ENCODE measurements at regions not wholly inside any gene's neighbourhood (a gene's known extent, or its start where the extent isn't known, plus 50 kb on each side); places are given as distances from the start of the nearest gene placed in this dataset.

DNA sequence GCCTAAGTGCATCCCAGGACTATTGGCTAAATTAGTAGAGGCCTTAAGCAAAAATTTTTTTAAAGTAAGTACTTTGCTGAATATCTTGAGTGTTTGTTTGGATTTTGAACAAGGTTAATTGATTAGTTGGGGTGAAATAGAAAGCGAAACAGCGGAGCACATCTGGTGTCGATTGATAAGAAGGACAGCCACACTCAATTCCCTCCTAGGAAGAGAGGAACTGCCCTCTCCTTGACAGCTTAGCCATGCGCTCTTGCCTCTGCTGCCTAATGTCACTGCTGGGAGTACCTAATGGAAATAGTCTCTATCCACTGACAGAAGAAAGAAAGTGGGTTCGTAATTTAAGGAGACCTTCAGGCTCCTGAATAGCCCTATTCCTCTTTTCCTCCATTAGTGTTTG lies 943.6 kb downstream of the DIPK2A start:
- intact Hi-C loops (cut with DNase I), result no loop called here
- DNase-seq (ENCODE audit: extremely low spot score in 2 of 2), result no peak
- H3K27me3 ChIP-seq, result no peaks in the 10 kb centered on the region
- H3K4me1 ChIP-seq, result no peaks in the 10 kb centered on the region
- H3K27ac ChIP-seq, result no peak overlapping the region
- no peak for TF ChIP-seq POLR2A (IDR thresholded peaks at IDR 0.05)
- no peak for TF ChIP-seq POLR2AphosphoS5 (IDR thresholded peaks at IDR 0.05; ENCODE audit: insufficient read depth in 1 of 2, low read depth in 1 of 2)
- TF ChIP-seq, protein P1, sequence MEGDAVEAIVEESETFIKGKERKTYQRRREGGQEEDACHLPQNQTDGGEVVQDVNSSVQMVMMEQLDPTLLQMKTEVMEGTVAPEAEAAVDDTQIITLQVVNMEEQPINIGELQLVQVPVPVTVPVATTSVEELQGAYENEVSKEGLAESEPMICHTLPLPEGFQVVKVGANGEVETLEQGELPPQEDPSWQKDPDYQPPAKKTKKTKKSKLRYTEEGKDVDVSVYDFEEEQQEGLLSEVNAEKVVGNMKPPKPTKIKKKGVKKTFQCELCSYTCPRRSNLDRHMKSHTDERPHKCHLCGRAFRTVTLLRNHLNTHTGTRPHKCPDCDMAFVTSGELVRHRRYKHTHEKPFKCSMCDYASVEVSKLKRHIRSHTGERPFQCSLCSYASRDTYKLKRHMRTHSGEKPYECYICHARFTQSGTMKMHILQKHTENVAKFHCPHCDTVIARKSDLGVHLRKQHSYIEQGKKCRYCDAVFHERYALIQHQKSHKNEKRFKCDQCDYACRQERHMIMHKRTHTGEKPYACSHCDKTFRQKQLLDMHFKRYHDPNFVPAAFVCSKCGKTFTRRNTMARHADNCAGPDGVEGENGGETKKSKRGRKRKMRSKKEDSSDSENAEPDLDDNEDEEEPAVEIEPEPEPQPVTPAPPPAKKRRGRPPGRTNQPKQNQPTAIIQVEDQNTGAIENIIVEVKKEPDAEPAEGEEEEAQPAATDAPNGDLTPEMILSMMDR (IDR thresholded peaks at IDR 0.05), result no peak
- no peaks in the 10 kb centered on the region for H3K36me3 ChIP-seq
- no peak overlapping the region for H3K4me3 ChIP-seq
- no peaks in the 10 kb centered on the region for H3K9me3 ChIP-seq

GRCh38 chr3:144921710-144922109 lies 950.1 kb downstream of the DIPK2A start:
- DNase-seq (ENCODE audit: extremely low spot score in 2 of 2), result no peak
- Histone ChIP-seq H3K4me1 (no peaks in the 10 kb centered on the region), H3K27me3 (no peaks in the 10 kb centered on the region), H3K27ac (no peak overlapping the region), H3K9me3 (no peaks in the 10 kb centered on the region), H3K36me3 (no peaks in the 10 kb centered on the region), H3K4me3 (no peak overlapping the region)
- no peak for TF ChIP-seq POLR2AphosphoS5 (IDR thresholded peaks at IDR 0.05; ENCODE audit: insufficient read depth in 1 of 2, low read depth in 1 of 2)
- TF ChIP-seq POLR2A (IDR thresholded peaks at IDR 0.05), result no peak
- TF ChIP-seq, protein P1 (IDR thresholded peaks at IDR 0.05), result no peak
- intact Hi-C loops (cut with DNase I), result no loop called here

GRCh38 chr3:144923046-144923775 lies 951.6 kb downstream of the DIPK2A start:
- H3K4me1 ChIP-seq, result no peaks in the 10 kb centered on the region
- no peaks in the 10 kb centered on the region for H3K27me3 ChIP-seq
- H3K9me3 ChIP-seq, result no peaks in the 10 kb centered on the region
- H3K27ac ChIP-seq, result no peak overlapping the region
- no peaks in the 10 kb centered on the region for H3K36me3 ChIP-seq
- intact Hi-C loops (cut with DNase I), result no loop called here
- no peak for DNase-seq (ENCODE audit: extremely low spot score in 2 of 2)
- TF ChIP-seq, protein P1 (IDR thresholded peaks at IDR 0.05), result no peak
- TF ChIP-seq POLR2A (IDR thresholded peaks at IDR 0.05) (no peak), POLR2AphosphoS5 (IDR thresholded peaks at IDR 0.05; ENCODE audit: insufficient read depth in 1 of 2, low read depth in 1 of 2) (no peak)
- H3K4me3 ChIP-seq, result no peak overlapping the region

- H3K9me3 ChIP-seq, result no peaks in the 10 kb centered on the region
- TF ChIP-seq POLR2AphosphoS5 (IDR thresholded peaks at IDR 0.05; ENCODE audit: insufficient read depth in 1 of 2, low read depth in 1 of 2) (no peak), POLR2A (IDR thresholded peaks at IDR 0.05) (no peak)
- TF ChIP-seq, protein P1 (IDR thresholded peaks at IDR 0.05), result no peak
- no peaks in the 10 kb centered on the region for H3K36me3 ChIP-seq
- intact Hi-C loops (cut with DNase I), result no loop called here
- H3K27me3 ChIP-seq, result no peaks in the 10 kb centered on the region
- no peaks in the 10 kb centered on the region for H3K4me1 ChIP-seq
- DNase-seq (ENCODE audit: extremely low spot score in 2 of 2), result no peak
- no peak overlapping the region for H3K27ac ChIP-seq
- no peak overlapping the region for H3K4me3 ChIP-seq
Observed at GRCh38 chr3:144930431-144930830, 958.8 kb downstream of the DIPK2A start.

- H3K4me1 ChIP-seq, result no peaks in the 10 kb centered on the region
- H3K4me3 ChIP-seq, result no peak overlapping the region
- H3K27ac ChIP-seq, result no peak overlapping the region
- H3K27me3 ChIP-seq, result no peaks in the 10 kb centered on the region
- TF ChIP-seq POLR2A (IDR thresholded peaks at IDR 0.05) (no peak), POLR2AphosphoS5 (IDR thresholded peaks at IDR 0.05; ENCODE audit: insufficient read depth in 1 of 2, low read depth in 1 of 2) (no peak)
- TF ChIP-seq, protein P1 (IDR thresholded peaks at IDR 0.05), result no peak
- no peaks in the 10 kb centered on the region for H3K36me3 ChIP-seq
- intact Hi-C loops (cut with DNase I), result no loop called here
- H3K9me3 ChIP-seq, result no peaks in the 10 kb centered on the region
- no peak for DNase-seq (ENCODE audit: extremely low spot score in 2 of 2)
Observed at GRCh38 chr3:144931590-144931989, 960.0 kb downstream of the DIPK2A start.
